Sciatic nerve (tissue), 2 donors: ENCODE measurements at regions not wholly inside any gene's neighbourhood (a gene's known extent, or its start where the extent isn't known, plus 50 kb on each side); places are given as distances from the start of the nearest gene placed in this dataset.
A peak's percentile ranks its signal among the peaks of the same experiment; 100 is the strongest.

ENCODE experiments used
- ATAC-seq: fragments of 200-7000 bp; cut with Tn5 transposase; one replicate; pipeline ENCODE4 v1.9.1; 2020; ENCODE audit warnings: mild to moderate bottlenecking, moderate library complexity
- DNase-seq: peaks from one replicate; pipeline ENCODE4 v3.0.0-alpha.2; 2020; ENCODE audit warnings: low spot score
- intact Hi-C: fragments of 100-400 bp; cut with DNase I; formaldehyde crosslinking; loops from one replicate; pipeline ENCODE4 v1.14.2; 2022
- donor health status: DM: no; HTN: no; CAD: no.
- donor health status: DM: no; HTN: no; CAD: no.

GRCh38 chr10:10792681-10793080 is 225.0 kb upstream of the CELF2 start:
- DNase-seq (no peak), ATAC-seq (no peak)
- intact Hi-C loops, result no loop called here

- DNase-seq (no peak), ATAC-seq (no peak)
- intact Hi-C loops, result no loop called here
These were observed 223.6 kb upstream of the CELF2 start for GRCh38 chr10:10794046-10794445.

GRCh38 chr10:10794791-10795191 is 222.9 kb upstream of the CELF2 start:
- intact Hi-C loops, result no loop called here
- no peak for DNase-seq
- ATAC-seq, result no peak

GRCh38 chr10:10796061-10796773 is 221.5 kb upstream of the CELF2 start:
- DNase-seq (no peak), ATAC-seq (peak; percentile 80)
- intact Hi-C loops, result no loop called here

- DNase-seq (no peak), ATAC-seq (peak; percentile 25)
- intact Hi-C loops, result no loop called here
These were observed 220.8 kb upstream of the CELF2 start for GRCh38 chr10:10796774-10797415.

GRCh38 chr10:10797513-10797912 is 220.2 kb upstream of the CELF2 start:
- peak; percentile 44 for ATAC-seq
- no peak for DNase-seq
- intact Hi-C loops, result no loop called here

- ATAC-seq (peak; percentile 59), DNase-seq (peak; percentile 68)
These were observed 219.4 kb upstream of the CELF2 start for GRCh38 chr10:10798102-10798863.

GRCh38 chr10:10798864-10799192 is 218.8 kb upstream of the CELF2 start:
- intact Hi-C loops, result no loop called here
- DNase-seq, result no peak
- ATAC-seq, result no peak

More at GRCh38 chr10:10798102-10798863, 219.4 kb upstream of the CELF2 start:
- intact Hi-C loops, result no loop called here

GRCh38 chr10:10800961-10801360 is 216.7 kb upstream of the CELF2 start:
- intact Hi-C loops, result no loop called here
- DNase-seq (no peak), ATAC-seq (no peak)

- DNase-seq (no peak), ATAC-seq (peak; percentile 91)
- intact Hi-C loops, result no loop called here
These were observed 214.4 kb upstream of the CELF2 start for GRCh38 chr10:10803278-10803677.

GRCh38 chr10:10804061-10804460 is 213.6 kb upstream of the CELF2 start:
- ATAC-seq (no peak), DNase-seq (no peak)
- intact Hi-C loops, result no loop called here

- DNase-seq (no peak), ATAC-seq (peak; percentile 23)
- intact Hi-C loops, result no loop called here
These were observed 212.5 kb upstream of the CELF2 start for GRCh38 chr10:10804998-10805740.

- ATAC-seq, result no peak
These were observed 210.6 kb upstream of the CELF2 start for GRCh38 chr10:10807106-10807505.

GRCh38 chr10:10811562-10811961 is 206.1 kb upstream of the CELF2 start:
- ATAC-seq (peak; percentile 35), DNase-seq (no peak)
- intact Hi-C loops, result no loop called here

More at GRCh38 chr10:10807106-10807505, 210.6 kb upstream of the CELF2 start:
- intact Hi-C loops, result no loop called here
- DNase-seq, result no peak

GRCh38 chr10:10813656-10814055 is 204.0 kb upstream of the CELF2 start:
- intact Hi-C loops, result no loop called here
- DNase-seq, result no peak
- ATAC-seq, result peak; percentile 36

GRCh38 chr10:10814069-10814468 is 203.6 kb upstream of the CELF2 start:
- DNase-seq, result no peak
- intact Hi-C loops, result no loop called here
- peak; percentile 55 for ATAC-seq

- ATAC-seq (no peak), DNase-seq (no peak)
- intact Hi-C loops, result no loop called here
These were observed 201.2 kb upstream of the CELF2 start for GRCh38 chr10:10816447-10816846.

GRCh38 chr10:10817609-10818008 is 200.1 kb upstream of the CELF2 start:
- intact Hi-C loops, result no loop called here
- no peak for DNase-seq

GRCh38 chr10:10818082-10818481 is 199.6 kb upstream of the CELF2 start:
- no peak for DNase-seq
- intact Hi-C loops, result no loop called here
- peak; percentile 80 for ATAC-seq

More at GRCh38 chr10:10817609-10818008, 200.1 kb upstream of the CELF2 start:
- no peak for ATAC-seq
